HG03460 (cell line): ENCODE measurements at regions not wholly inside any gene's neighbourhood (a gene's known extent, or its start where the extent isn't known, plus 50 kb on each side); places are given as distances from the start of the nearest gene placed in this dataset.
"Not testable (repeated sequence)": the region's sequence is repeated elsewhere in the genome, so short reads cannot be mapped to it uniquely, and the experiment has no call there.

Experiments
- ATAC-seq: cut with Tn5 transposase; IDR thresholded peaks from one replicate; pipeline ENCODE4 v1.9.1; 2021; ENCODE audit not compliant: unreplicated experiment

- ATAC-seq: no peak
Measured at GRCh38 chr10:123309731-123310130, 155.5 kb downstream of the BUB3 start.

- no peak for ATAC-seq
Measured at GRCh38 chr10:123316776-123317175, 162.6 kb downstream of the BUB3 start.

GRCh38 chr10:123318516-123318915 lies 164.3 kb downstream of the BUB3 start:
- ATAC-seq: no peak

- no peak for ATAC-seq
Measured at GRCh38 chr10:123320091-123320490, 165.9 kb downstream of the BUB3 start.

GRCh38 chr10:123323884-123324283 lies 169.7 kb downstream of the BUB3 start:
- ATAC-seq: no peak

GRCh38 chr10:123325663-123326190 lies 171.5 kb downstream of the BUB3 start:
- ATAC-seq: no peak

- no peak for ATAC-seq
Measured at GRCh38 chr10:123326674-123327073, 172.5 kb downstream of the BUB3 start.

GRCh38 chr10:123327450-123327849 lies 173.2 kb downstream of the BUB3 start:
- ATAC-seq: peak; percentile 87

- ATAC-seq: no peak
Measured at GRCh38 chr10:123327896-123328295, 173.7 kb downstream of the BUB3 start.

- ATAC-seq: no peak
Measured at GRCh38 chr10:123331438-123331837, 177.2 kb downstream of the BUB3 start.

GRCh38 chr10:123346581-123346980 lies 192.4 kb downstream of the BUB3 start:
- ATAC-seq: no peak

GRCh38 chr10:123348691-123349572 lies 194.7 kb downstream of the BUB3 start:
- no peak for ATAC-seq

- no peak for ATAC-seq
Measured at GRCh38 chr10:123351715-123352114, 197.5 kb downstream of the BUB3 start.

GRCh38 chr10:123354521-123354920 lies 200.3 kb downstream of the BUB3 start:
- no peak for ATAC-seq

- ATAC-seq: no peak
Measured at GRCh38 chr10:123355748-123356481, 201.7 kb downstream of the BUB3 start.

- ATAC-seq: no peak
Measured at GRCh38 chr10:123356799-123357198, 202.6 kb downstream of the BUB3 start.

GRCh38 chr10:123357421-123357930 lies 203.3 kb downstream of the BUB3 start:
- ATAC-seq: no peak

GRCh38 chr10:123359539-123359938 lies 205.3 kb downstream of the BUB3 start:
- ATAC-seq: no peak

GRCh38 chr10:123361832-123362231 lies 207.6 kb downstream of the BUB3 start:
- ATAC-seq: no peak

- ATAC-seq: no peak
Measured at GRCh38 chr10:123367195-123367594, 213.0 kb downstream of the BUB3 start.

GRCh38 chr10:123371626-123372025 lies 217.4 kb downstream of the BUB3 start:
- not testable (repeated sequence) for ATAC-seq

GRCh38 chr10:123373591-123373990 lies 219.4 kb downstream of the BUB3 start:
- no peak for ATAC-seq
